ENCODE measurements at regions not wholly inside any gene's neighbourhood (a gene's known extent, or its start where the extent isn't known, plus 50 kb on each side); places are given as distances from the start of the nearest gene placed in this dataset.

GRCh38 chr2:103887625-103888024 lies 966.3 kb upstream of the POU3F3 start:
- no peak for DNase-seq (ENCODE audit: low read depth in 1 of 2, low spot score in 1 of 2)
- Histone ChIP-seq H3K27ac (replicated peaks) (no peak overlapping the region), H3K27me3 (ENCODE audit: insufficient read depth, poor library complexity, severe bottlenecking) (no peaks in the 10 kb centered on the region), H3K4me3 (replicated peaks; ENCODE audit: insufficient read depth, low read length) (no peak overlapping the region)
- TF ChIP-seq POLR2AphosphoS5 (IDR thresholded peaks at IDR 0.05; ENCODE audit: low read depth) (no peak), GABPA (IDR thresholded peaks at IDR 0.05; ENCODE audit: low read depth) (no peak), CTCF (IDR thresholded peaks at IDR 0.05; ENCODE audit: insufficient read depth, low read length) (no peak), SPI1 (IDR thresholded peaks at IDR 0.05; ENCODE audit: borderline replicate concordance, low read depth) (no peak)
- TF ChIP-seq, protein P1, sequence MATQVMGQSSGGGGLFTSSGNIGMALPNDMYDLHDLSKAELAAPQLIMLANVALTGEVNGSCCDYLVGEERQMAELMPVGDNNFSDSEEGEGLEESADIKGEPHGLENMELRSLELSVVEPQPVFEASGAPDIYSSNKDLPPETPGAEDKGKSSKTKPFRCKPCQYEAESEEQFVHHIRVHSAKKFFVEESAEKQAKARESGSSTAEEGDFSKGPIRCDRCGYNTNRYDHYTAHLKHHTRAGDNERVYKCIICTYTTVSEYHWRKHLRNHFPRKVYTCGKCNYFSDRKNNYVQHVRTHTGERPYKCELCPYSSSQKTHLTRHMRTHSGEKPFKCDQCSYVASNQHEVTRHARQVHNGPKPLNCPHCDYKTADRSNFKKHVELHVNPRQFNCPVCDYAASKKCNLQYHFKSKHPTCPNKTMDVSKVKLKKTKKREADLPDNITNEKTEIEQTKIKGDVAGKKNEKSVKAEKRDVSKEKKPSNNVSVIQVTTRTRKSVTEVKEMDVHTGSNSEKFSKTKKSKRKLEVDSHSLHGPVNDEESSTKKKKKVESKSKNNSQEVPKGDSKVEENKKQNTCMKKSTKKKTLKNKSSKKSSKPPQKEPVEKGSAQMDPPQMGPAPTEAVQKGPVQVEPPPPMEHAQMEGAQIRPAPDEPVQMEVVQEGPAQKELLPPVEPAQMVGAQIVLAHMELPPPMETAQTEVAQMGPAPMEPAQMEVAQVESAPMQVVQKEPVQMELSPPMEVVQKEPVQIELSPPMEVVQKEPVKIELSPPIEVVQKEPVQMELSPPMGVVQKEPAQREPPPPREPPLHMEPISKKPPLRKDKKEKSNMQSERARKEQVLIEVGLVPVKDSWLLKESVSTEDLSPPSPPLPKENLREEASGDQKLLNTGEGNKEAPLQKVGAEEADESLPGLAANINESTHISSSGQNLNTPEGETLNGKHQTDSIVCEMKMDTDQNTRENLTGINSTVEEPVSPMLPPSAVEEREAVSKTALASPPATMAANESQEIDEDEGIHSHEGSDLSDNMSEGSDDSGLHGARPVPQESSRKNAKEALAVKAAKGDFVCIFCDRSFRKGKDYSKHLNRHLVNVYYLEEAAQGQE (IDR thresholded peaks at IDR 0.05; ENCODE audit: insufficient replicate concordance, low read depth): no peak

- TF ChIP-seq, protein P1 (IDR thresholded peaks at IDR 0.05; ENCODE audit: insufficient replicate concordance, low read depth): no peak
- no peak for TF ChIP-seq POLR2AphosphoS5 (IDR thresholded peaks at IDR 0.05; ENCODE audit: low read depth)
- no peak for TF ChIP-seq GABPA (IDR thresholded peaks at IDR 0.05; ENCODE audit: low read depth)
- no peak for TF ChIP-seq SPI1 (IDR thresholded peaks at IDR 0.05; ENCODE audit: borderline replicate concordance, low read depth)
- no peak for TF ChIP-seq CTCF (IDR thresholded peaks at IDR 0.05; ENCODE audit: insufficient read depth, low read length)
- no peaks in the 10 kb centered on the region for H3K27me3 ChIP-seq (ENCODE audit: insufficient read depth, poor library complexity, severe bottlenecking)
- no peak overlapping the region for H3K4me3 ChIP-seq (replicated peaks; ENCODE audit: insufficient read depth, low read length)
- no peak overlapping the region for H3K27ac ChIP-seq (replicated peaks)
- no peak for DNase-seq (ENCODE audit: low read depth in 1 of 2, low spot score in 1 of 2)
These were observed 957.7 kb upstream of the POU3F3 start for GRCh38 chr2:103896182-103896581.

DNA sequence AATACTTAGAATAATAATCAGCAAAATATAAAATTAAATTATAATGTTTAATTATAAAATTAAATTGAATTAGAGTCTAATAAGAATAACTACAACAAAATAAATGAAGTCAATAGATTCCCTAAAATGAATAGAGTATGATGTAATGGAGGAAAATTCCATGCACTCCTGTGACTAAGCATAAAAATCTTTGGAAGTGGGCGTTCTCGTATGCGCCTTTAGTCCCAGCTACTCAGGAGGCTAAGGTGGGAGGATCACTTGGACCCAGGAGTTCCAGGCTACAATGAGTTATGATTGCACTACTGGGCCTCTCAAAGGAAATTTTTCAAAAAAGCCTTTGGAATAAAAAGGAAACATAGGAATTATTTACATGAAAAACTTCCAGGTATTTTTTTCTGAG lies 955.4 kb upstream of the POU3F3 start:
- Histone ChIP-seq H3K4me3 (replicated peaks; ENCODE audit: insufficient read depth, low read length) (no peak overlapping the region), H3K27ac (replicated peaks) (no peak overlapping the region), H3K27me3 (ENCODE audit: insufficient read depth, poor library complexity, severe bottlenecking) (no peaks in the 10 kb centered on the region)
- DNase-seq (ENCODE audit: low read depth in 1 of 2, low spot score in 1 of 2): no peak
- no peak for TF ChIP-seq GABPA (IDR thresholded peaks at IDR 0.05; ENCODE audit: low read depth)
- TF ChIP-seq POLR2AphosphoS5 (IDR thresholded peaks at IDR 0.05; ENCODE audit: low read depth): no peak
- TF ChIP-seq, protein P1 (IDR thresholded peaks at IDR 0.05; ENCODE audit: insufficient replicate concordance, low read depth): no peak
- no peak for TF ChIP-seq CTCF (IDR thresholded peaks at IDR 0.05; ENCODE audit: insufficient read depth, low read length)
- no peak for TF ChIP-seq SPI1 (IDR thresholded peaks at IDR 0.05; ENCODE audit: borderline replicate concordance, low read depth)

Data from HL-60 (cell line).